AG09319 (cell line): ENCODE measurements at regions not wholly inside any gene's neighbourhood (a gene's known extent, or its start where the extent isn't known, plus 50 kb on each side); places are given as distances from the start of the nearest gene placed in this dataset.

Source experiments
- DNase-seq: peaks from one replicate; pipeline ENCODE4 v3.0.0-alpha.2; 2010; ENCODE audit warnings: low read depth; ENCODE audit errors: extremely low read depth
- CTCF ChIP-seq: IDR thresholded peaks from 2 replicates; pipeline ENCODE4 v1.5.1; 2011; ENCODE audit warnings: low read depth, mild to moderate bottlenecking, inconsistent platforms, low read length, moderate library complexity

DNA sequence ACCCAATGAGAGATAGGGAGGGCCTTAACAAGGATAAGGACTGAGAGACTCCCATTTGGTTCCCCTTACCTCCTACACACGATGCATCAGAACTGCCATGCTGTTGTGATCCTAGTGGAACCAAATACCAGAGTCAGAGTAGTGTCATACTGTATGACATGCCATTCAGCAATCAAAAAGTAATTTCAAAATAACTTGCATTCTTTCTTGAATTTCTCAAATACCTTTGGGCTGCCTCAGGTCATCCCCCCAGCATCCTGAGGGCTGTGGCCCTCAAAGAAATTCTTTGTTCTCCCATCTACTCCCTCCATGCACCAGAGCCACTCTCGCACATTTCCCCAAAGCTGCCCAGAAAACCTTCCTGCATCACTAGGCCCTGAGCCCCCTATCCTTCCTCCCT is 68.9 kb upstream of the PPP2R3A start:
- no peak for DNase-seq
- no peak for TF ChIP-seq CTCF

GRCh38 chr3:135897715-135898114 is 67.8 kb upstream of the PPP2R3A start:
- TF ChIP-seq CTCF, result no peak
- no peak for DNase-seq

DNA sequence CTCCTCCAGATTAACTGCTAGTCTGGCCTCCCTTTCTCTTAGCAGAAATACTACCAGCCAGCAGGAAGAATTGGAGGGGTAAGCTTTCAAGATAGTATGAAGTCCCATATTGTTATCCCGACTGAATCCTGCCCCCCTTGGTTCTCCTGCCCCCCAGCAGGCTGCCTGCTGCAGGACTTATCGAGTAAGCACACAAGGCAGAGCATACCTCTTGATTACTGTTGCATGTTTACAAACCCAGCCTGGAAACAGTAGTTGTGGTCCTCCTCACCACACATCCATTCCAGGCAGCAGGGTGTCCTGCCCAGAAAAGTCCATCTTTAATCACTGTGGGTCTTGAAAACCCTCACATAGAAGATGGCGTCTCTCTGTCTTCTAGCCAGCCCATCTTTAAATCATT is 66.8 kb upstream of the PPP2R3A start:
- no peak for DNase-seq
- TF ChIP-seq CTCF, result no peak

DNA sequence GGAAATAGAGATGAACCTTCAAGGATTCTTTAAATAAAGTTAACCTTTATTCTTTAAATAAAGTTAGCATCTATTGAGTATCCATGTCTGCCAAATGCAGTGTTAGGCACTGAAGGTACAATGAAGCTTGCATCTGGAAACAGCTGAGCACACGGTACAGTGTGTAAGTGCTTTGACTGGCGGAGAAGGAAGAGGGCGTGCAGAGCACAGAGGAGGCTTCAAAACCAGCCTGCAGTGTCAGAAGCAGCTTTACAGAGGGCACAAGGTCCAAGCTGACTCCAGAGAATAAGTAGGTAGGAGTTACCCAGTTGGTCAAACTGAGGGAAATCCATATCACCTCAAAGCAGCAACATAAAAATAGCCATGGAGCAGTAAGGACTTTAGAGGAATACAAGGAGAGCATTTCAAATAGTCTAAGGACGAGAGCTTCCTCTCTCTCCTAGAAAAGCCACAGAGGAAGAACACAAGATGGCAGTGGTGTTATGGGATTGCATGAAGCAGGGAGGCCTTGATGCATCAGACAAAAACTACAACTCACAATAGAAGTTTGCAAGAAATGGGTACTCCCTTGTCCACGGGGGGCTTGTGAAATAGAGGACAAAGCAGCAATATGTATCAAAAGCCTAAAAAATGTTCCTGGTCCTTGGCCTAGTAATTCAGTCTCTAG is 60.3 kb upstream of the PPP2R3A start:
- no peak for DNase-seq
- TF ChIP-seq CTCF, result peak; percentile 32

DNA sequence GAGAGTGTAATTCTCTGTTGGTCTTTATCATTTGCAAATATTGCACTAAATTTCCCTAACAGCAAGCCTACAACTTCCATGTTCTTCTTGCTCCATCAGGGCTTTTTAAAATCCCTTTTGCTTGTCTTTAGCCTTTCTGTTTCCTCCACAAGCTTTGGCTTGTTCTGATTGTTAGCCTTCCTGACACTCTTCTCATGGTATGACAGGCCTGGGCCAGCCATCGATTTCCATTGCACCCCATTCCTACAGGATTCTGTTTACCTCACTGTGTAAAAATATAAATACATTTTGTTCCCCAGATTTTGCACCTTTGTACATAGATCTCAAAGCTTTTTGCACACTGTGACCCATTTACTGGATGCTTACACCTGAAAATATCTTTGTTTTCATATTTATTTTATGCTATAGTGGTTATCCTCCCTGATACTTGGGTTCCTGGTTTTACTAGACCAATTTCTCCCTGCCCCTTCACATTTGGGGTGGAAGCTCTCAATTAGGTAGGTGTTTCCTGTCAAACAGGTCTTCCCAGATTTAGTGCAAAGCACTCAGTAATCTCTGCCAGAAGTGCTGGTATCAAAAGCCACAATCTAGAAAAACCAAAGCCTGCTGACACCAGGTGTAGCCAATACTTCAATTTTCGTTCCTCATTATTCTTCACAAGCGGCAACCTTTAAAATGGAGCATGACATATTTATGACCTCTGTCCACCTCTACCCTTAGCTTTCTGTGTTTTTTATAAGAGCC is 57.9 kb upstream of the PPP2R3A start:
- no peak for DNase-seq
- TF ChIP-seq CTCF, result no peak

DNA sequence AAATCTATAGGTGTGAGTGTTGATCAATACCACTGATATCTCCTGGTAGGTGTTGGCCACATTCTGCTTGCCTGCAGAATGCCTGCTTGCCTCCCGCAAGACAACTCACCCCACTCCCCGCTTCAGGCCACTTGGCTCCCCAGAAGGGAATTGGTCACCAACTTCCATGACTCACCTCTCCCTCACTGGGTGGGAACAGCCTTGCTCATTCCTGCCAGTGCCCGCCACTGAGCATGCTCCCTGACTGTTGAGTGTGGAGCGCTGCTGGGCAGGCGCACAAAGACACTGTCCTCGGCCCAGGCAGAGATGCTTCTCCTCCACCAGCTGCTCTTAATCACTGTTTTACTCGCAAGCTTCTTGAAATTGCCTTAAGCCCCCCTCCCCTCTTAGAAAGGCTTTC is 57.3 kb upstream of the PPP2R3A start:
- TF ChIP-seq CTCF, result no peak
- DNase-seq, result no peak

- no peak for DNase-seq
- TF ChIP-seq CTCF, result no peak
Measured at GRCh38 chr3:135908737-135909136, 56.8 kb upstream of the PPP2R3A start.
